Skeletal muscle tissue (tissue), 3 donors: ENCODE measurements at regions not wholly inside any gene's neighbourhood (a gene's known extent, or its start where the extent isn't known, plus 50 kb on each side); places are given as distances from the start of the nearest gene placed in this dataset.

Experiments
- H3K27ac ChIP-seq: one replicate; pipeline ENCODE4 v1.7.0; 2013; ENCODE audit warnings: mild to moderate bottlenecking, low read depth, low read length, inconsistent platforms
- H3K27me3 ChIP-seq, 3 donors: one replicate each; pipeline ENCODE4 v1.7.0; 2013; ENCODE audit warnings: low read length in 3 of 3; ENCODE audit not compliant: control insufficient read depth in 3 of 3, insufficient read depth in 3 of 3
- H3K36me3 ChIP-seq, 3 donors: one replicate each; pipeline ENCODE4 v1.7.0; 2013; ENCODE audit warnings: low read length in 3 of 3; ENCODE audit not compliant: control insufficient read depth in 3 of 3, insufficient read depth in 3 of 3
- H3K4me1 ChIP-seq, 3 donors: one replicate each; pipeline ENCODE4 v1.7.0; 2013; ENCODE audit warnings: low read length in 3 of 3, mild to moderate bottlenecking in 3 of 3; ENCODE audit not compliant: control insufficient read depth in 3 of 3, insufficient read depth in 3 of 3
- H3K4me3 ChIP-seq, 3 donors: one replicate each; pipeline ENCODE4 v1.7.0; 2013; ENCODE audit warnings: low read length in 3 of 3
- H3K9ac ChIP-seq, 3 donors: one replicate each; pipeline ENCODE4 v1.7.0; 2013; ENCODE audit warnings: low read length in 3 of 3, mild to moderate bottlenecking in 3 of 3, moderate library complexity in 2 of 3, low read depth in 1 of 3
- H3K9me3 ChIP-seq, 3 donors: one replicate each; pipeline ENCODE4 v1.7.0; 2013; ENCODE audit warnings: low read length in 3 of 3; ENCODE audit not compliant: control insufficient read depth in 3 of 3
- donor health status: Osteomylitis.

- Histone ChIP-seq H3K27ac (no peak overlapping the region), H3K36me3 (no peaks in the 10 kb centered on the region), H3K9me3 (no peaks in the 10 kb centered on the region), H3K4me3 (no peak overlapping the region), H3K4me1 (no peaks in the 10 kb centered on the region), H3K9ac (no peak overlapping the region), H3K27me3 (no peaks in the 10 kb centered on the region)
Observed at GRCh38 chr17:71458322-71458721, 662.5 kb upstream of the SOX9 start.

DNA sequence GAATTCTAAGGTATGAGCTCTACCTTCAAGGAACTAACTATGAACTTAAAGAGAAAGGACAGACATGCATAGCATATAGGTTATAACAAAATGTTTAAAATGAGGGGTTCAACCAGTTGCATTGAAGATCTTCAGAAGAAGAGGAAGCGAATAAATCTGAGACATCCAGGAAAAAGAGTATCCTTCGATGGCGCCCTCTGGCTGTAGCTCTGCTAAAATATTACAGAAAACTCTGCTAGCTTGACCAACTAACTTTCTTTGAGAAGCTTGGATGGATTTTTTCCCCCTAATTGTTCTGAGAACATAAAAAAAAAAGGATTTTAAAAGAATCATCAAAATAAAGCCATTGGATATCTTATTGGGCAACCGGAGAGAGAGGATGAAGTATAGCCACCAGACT lies 659.9 kb upstream of the SOX9 start:
- H3K27ac ChIP-seq, result no peak overlapping the region
- H3K27me3 ChIP-seq, result no peaks in the 10 kb centered on the region
- H3K9me3 ChIP-seq, result no peaks in the 10 kb centered on the region
- no peaks in the 10 kb centered on the region for H3K4me1 ChIP-seq
- H3K9ac ChIP-seq, result no peak overlapping the region
- no peaks in the 10 kb centered on the region for H3K36me3 ChIP-seq
- H3K4me3 ChIP-seq, result no peak overlapping the region

DNA sequence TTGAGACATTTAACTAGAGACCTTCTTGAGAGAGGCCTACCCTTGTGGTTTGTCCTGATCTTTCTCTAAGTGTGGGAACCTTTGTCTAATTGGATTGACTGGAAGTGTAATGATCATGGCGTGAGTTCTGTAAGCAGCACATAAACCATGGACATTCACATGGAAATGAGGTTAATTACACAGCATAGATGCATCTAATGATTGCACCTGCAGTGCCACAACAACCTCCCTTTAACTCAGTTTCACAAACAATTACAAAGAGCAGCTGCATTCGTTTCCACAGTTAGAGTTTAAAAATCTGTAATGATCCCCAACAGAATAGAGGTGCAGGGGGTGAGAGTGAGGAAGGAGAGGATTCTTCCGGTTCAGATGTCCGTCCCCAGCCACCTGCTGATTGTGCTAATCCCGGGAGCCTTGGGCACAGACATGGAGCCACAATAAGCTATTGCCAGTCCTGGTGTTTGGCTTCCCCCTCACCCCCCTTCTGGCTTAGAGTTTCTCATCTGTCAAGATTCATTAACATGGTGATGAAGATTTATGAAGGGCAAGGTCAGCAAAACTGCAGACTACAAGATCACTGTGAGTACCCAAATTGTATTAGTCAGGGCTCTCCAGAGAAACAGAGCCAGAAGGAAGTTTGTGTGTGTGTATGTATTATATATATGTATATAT lies 659.2 kb upstream of the SOX9 start:
- Histone ChIP-seq H3K4me3 (no peak overlapping the region), H3K36me3 (no peaks in the 10 kb centered on the region), H3K27ac (no peak overlapping the region)

DNA sequence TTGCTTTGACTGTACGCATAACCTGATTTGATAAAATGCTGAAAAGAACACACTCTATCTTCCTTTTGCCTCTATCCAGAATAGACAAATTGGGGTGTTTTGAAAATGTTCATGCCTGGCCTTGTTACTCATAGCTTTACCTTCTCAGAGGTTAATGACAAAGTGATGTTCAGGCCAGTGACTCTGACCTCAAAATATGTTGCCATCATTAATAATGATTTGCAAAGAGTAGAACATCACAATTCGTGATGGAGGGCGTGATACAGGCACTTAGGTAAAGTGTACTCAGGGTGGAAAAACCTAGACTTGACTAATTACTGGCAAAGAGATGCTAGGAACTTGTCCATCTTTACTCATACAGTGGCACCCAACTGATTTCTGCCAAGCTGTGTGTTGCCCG lies 656.6 kb upstream of the SOX9 start:
- H3K9ac ChIP-seq, result no peak overlapping the region
- H3K27me3 ChIP-seq, result no peaks in the 10 kb centered on the region
- no peaks in the 10 kb centered on the region for H3K4me1 ChIP-seq
- no peaks in the 10 kb centered on the region for H3K9me3 ChIP-seq
- no peak overlapping the region for H3K27ac ChIP-seq
- H3K36me3 ChIP-seq, result no peaks in the 10 kb centered on the region
- H3K4me3 ChIP-seq, result no peak overlapping the region

More for the DNA sequence above, 659.2 kb upstream of the SOX9 start:
- Histone ChIP-seq H3K27me3 (no peaks in the 10 kb centered on the region), H3K4me1 (no peaks in the 10 kb centered on the region), H3K9me3 (no peaks in the 10 kb centered on the region), H3K9ac (no peak overlapping the region)

GRCh38 chr17:71464751-71465150 lies 656.1 kb upstream of the SOX9 start:
- Histone ChIP-seq H3K36me3 (no peaks in the 10 kb centered on the region), H3K27me3 (no peaks in the 10 kb centered on the region), H3K9ac (no peak overlapping the region), H3K9me3 (no peaks in the 10 kb centered on the region), H3K4me1 (no peaks in the 10 kb centered on the region), H3K27ac (no peak overlapping the region), H3K4me3 (no peak overlapping the region)

- H3K4me3 ChIP-seq, result no peak overlapping the region
- H3K27ac ChIP-seq, result no peak overlapping the region
- no peaks in the 10 kb centered on the region for H3K9me3 ChIP-seq
- no peaks in the 10 kb centered on the region for H3K36me3 ChIP-seq
- no peaks in the 10 kb centered on the region for H3K4me1 ChIP-seq
- H3K9ac ChIP-seq, result no peak overlapping the region
- no peaks in the 10 kb centered on the region for H3K27me3 ChIP-seq
Observed at GRCh38 chr17:71467719-71468118, 653.1 kb upstream of the SOX9 start.

DNA sequence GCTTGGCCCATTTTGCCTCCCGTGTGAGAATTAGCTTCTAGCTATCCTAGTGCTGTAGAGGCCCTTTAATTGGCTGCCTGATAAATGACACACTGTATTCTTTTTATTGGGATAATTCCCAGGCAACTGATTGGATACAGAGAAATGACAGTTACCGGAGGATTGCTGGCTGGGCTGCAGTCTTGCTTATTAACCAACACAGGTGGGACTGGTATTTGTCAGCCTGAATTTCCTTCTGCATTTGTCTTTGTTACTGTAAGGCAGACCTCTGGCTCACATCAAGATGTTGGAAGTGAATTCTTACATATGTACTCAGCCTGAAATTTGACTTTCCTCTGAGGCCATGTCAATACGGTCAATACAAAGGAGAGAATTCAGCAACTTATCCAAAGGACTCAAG lies 650.8 kb upstream of the SOX9 start:
- no peaks in the 10 kb centered on the region for H3K9me3 ChIP-seq
- H3K27me3 ChIP-seq, result no peaks in the 10 kb centered on the region
- H3K36me3 ChIP-seq, result no peaks in the 10 kb centered on the region
- no peak overlapping the region for H3K27ac ChIP-seq
- no peak overlapping the region for H3K9ac ChIP-seq
- H3K4me1 ChIP-seq, result no peaks in the 10 kb centered on the region
- H3K4me3 ChIP-seq, result no peak overlapping the region

GRCh38 chr17:71472809-71473789 lies 647.7 kb upstream of the SOX9 start:
- Histone ChIP-seq H3K27ac (no peak overlapping the region), H3K27me3 (no peaks in the 10 kb centered on the region), H3K4me3 (no peak overlapping the region), H3K4me1 (no peaks in the 10 kb centered on the region), H3K36me3 (no peaks in the 10 kb centered on the region), H3K9ac (no peak overlapping the region), H3K9me3 (no peaks in the 10 kb centered on the region)

DNA sequence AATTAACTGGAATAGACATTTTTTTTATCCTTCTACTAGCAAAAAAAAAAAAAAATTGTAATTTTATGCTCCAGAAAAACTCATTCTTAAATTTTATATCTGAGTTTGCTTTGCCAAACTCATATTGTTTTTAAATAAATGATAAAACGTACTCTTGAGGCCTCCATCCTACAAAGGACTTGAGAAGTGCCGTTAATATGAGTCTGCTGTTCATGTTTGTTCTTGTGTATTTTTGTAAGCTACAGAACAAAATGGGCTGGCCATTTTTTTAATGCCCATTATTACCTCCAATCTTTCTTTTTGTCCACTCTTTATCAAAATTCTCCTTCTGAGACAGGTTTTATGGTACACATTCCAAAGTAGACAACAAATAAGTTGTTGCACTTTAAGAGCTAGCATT lies 643.5 kb upstream of the SOX9 start:
- Histone ChIP-seq H3K9me3 (no peaks in the 10 kb centered on the region), H3K36me3 (no peaks in the 10 kb centered on the region), H3K27ac (no peak overlapping the region), H3K27me3 (no peaks in the 10 kb centered on the region), H3K9ac (no peak overlapping the region), H3K4me3 (no peak overlapping the region), H3K4me1 (no peaks in the 10 kb centered on the region)

DNA sequence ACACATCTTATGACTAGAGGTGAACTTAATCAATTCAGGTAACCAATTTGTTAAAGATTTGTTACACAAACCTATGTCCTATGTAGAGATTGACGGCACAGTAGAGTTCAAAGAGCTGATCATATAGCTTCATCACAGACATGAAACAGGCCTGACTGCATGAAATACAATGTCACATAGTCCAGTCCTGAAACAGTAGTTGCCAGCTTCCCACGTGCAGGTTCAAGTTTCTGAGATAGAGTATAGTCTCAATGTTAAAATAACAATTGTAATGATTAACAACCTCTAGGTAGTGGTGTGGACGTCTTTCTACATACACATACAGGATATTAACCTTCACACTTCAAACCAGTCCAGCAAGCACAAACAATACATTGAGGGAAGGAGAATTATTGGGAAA lies 640.7 kb upstream of the SOX9 start:
- H3K36me3 ChIP-seq, result no peaks in the 10 kb centered on the region
- H3K9ac ChIP-seq, result no peak overlapping the region
- H3K27ac ChIP-seq, result no peak overlapping the region
- no peaks in the 10 kb centered on the region for H3K27me3 ChIP-seq
- no peak overlapping the region for H3K4me3 ChIP-seq
- no peaks in the 10 kb centered on the region for H3K4me1 ChIP-seq
- H3K9me3 ChIP-seq, result no peaks in the 10 kb centered on the region
